Sciatic nerve (tissue), 2 donors: ENCODE measurements at regions not wholly inside any gene's neighbourhood (a gene's known extent, or its start where the extent isn't known, plus 50 kb on each side); places are given as distances from the start of the nearest gene placed in this dataset.
"Not testable (repeated sequence)": the region's sequence is repeated elsewhere in the genome, so short reads cannot be mapped to it uniquely, and the experiment has no call there.

ENCODE experiments used
- ATAC-seq: fragments of 200-7000 bp; cut with Tn5 transposase; one replicate; pipeline ENCODE4 v1.9.1; 2020; ENCODE audit warnings: mild to moderate bottlenecking, moderate library complexity
- DNase-seq: peaks from one replicate; pipeline ENCODE4 v3.0.0-alpha.2; 2020; ENCODE audit warnings: low spot score
- intact Hi-C: fragments of 100-400 bp; cut with DNase I; formaldehyde crosslinking; loops from one replicate; pipeline ENCODE4 v1.14.2; 2022
- donor health status: DM: no; HTN: no; CAD: no.
- donor health status: DM: no; HTN: no; CAD: no.

DNA sequence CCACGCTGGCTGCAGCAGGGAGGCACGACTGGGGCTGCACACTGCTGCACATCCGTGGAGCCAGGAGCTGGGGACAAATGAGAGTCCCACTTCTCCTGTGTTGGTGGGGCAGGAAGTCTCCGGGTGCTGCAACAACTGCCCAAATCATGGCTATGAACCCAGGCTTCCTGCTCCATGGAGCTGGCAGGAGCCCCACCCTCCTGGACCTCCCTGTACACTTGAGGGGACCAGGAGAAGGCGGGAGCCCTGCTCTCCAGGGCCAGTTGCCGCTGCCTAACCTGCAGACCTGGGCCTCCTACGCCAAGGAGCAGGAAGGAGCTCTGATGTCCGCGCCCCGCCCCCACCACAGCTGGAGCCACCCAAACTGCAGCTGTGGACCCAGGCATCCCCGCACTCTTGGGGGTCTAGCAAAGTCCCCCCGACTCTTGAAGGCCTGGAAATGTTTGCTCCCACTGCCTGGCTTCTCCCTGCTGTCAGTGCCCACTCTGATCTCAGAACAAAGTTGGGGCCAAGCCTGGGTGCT, 752.1 kb upstream of the PCDH20 start:
- ATAC-seq (peak; percentile 26), DNase-seq (no peak)
- intact Hi-C loops = no loop called here

DNA sequence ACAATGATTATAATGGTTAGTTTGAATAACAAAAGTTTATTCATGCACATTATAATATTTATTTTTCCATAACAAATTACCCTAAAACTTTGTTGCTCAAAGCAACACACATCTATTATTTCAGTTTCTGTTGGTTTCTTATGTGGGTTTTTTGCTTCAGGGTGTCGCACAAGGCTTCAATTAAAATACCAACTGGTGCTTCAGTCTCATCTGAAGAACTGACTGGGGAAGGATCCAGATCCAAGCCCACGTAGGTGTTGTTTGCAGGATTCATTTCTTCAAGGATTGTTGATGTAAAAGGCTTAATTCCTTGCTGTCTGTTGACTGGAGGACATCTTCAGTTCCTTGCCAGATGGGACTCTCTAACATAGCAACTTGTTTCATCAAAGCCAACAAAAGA, 747.2 kb upstream of the PCDH20 start:
- intact Hi-C loops = no loop called here
- DNase-seq (no peak), ATAC-seq (no peak)

DNA sequence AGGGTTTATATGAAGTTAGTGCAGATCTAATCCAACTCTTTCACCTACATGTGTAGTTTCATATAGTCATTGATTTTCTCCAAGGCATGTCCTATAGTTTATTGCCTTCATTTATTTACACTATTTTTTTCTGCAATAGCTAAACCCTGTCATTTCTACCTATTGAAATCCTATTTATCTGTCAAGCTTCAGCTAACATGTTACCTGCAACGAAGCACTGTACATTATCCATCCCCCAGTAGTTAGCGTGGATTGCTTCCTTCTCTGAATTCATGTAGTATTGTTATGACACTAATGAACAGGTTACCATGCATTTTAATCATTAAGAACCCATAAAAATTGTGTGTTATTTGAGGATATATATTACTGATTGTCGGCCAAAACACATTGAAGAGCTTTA, 742.9 kb upstream of the PCDH20 start:
- intact Hi-C loops = no loop called here
- no peak for DNase-seq
- no peak for ATAC-seq

DNA sequence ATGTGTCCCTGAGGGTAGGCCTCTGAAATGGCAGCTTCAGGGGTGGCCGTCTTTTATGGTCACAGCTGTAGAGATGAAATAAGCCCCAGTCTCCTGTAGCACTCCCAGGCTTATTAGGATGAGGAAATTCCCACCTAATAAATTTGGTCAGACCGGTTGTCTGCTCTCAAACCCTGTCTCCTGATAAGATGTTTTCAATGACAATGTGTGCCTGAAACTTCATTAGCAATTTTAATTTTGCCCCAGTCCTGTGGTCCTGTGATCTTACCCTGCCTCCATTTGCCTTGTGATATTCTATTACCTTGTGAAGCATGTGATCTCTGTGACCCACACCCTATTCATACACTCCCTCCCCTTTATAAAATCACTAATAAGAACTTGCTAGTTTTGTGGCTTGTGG, 736.1 kb upstream of the PCDH20 start:
- ATAC-seq, intact Hi-C loops, DNase-seq: not testable (repeated sequence)

DNA sequence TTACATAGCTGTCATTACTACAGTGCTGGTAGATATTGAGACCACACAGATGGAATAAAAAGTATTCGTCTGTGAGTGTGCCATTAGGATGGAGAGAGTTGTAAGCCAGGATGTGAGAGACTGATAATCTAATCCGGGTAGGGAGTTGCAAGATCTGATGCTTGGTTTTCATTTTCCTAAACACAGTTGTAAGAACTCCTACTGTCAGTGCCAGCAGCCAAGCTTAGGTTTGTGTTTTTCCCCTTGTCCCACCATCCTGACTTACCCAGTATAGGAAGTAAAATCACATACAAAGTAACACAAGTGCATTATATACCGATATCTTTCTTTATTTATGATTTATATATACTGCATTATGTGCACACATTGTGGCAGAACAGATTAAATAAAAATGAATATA, 726.4 kb upstream of the PCDH20 start:
- DNase-seq (no peak), ATAC-seq (no peak)
- intact Hi-C loops = no loop called here

DNA sequence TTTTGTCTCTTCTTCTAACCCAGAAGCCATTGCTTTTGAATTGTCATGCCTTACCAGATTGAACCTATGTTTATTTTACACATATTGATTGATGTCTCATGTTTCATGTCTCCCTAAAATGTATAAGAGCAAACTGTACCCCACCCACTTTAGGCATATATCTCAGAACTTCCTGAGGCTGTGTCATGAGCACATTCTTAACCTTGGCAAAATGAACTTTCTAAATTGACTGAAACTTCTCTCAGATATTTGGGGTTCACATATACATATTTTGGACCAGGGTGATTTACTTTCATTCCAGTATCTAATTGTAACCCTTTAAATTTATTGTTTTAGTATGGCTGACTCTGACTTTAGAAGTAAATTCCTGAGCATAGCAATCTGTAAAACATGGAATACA, 723.9 kb upstream of the PCDH20 start:
- DNase-seq (no peak), ATAC-seq (no peak)
- intact Hi-C loops = no loop called here

DNA sequence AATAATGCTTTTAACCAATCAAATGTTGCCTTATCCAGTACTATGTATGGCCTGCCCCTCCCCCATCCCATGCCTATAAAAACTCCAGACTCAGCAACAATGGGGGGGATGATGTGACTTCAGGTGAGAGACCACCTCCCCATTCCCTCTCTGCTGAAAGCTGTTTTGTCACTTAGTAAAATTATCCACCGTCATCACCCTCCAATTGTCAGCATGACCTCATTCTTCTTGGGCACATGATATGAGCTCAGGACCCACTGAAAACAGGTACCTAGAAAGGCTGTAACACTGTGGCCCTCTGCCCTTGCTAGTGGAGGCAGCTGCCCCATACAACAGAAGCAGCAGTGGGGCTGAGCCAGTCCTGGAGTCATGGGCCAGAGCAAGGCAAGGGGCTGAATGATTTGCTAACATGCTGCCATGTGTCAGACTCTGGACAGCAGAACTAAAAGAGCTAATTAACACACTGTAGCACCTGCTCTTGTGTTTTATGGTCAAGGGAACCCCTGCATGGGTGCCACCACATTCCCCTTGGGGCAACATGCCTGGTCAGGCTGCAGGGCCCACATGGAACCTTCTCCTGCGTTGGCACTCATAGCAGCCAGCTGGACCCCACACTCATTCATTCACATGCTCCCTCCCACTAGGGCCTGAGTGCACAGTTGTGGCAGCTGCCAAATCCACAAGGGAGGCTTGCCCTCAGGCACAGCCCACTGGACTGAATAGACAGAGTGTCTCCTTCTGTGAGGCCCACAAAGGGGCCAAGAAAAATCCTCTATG, 722.2 kb upstream of the PCDH20 start:
- DNase-seq (no peak), ATAC-seq (peak; percentile 39)
- intact Hi-C loops = no loop called here

DNA sequence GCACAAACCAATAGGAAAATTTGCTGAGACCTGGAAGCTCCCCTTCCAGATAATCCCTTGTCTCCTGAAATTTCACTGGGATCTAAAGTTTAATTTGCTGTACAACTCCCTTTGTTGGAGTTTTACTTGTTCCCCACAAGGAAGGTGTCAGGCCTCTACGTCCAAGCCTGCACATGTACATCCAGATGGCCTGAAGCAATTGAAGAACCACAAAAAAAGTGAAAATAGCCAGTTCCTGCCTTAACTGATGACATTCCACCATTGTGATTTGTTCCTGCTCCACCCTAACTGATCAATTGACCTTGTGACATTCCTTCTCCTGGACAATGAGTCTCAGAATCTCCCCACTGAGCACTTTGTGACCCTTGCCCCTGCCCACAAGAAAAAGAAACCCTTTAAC, 716.0 kb upstream of the PCDH20 start:
- no peak for DNase-seq
- intact Hi-C loops = no loop called here
- no peak for ATAC-seq

DNA sequence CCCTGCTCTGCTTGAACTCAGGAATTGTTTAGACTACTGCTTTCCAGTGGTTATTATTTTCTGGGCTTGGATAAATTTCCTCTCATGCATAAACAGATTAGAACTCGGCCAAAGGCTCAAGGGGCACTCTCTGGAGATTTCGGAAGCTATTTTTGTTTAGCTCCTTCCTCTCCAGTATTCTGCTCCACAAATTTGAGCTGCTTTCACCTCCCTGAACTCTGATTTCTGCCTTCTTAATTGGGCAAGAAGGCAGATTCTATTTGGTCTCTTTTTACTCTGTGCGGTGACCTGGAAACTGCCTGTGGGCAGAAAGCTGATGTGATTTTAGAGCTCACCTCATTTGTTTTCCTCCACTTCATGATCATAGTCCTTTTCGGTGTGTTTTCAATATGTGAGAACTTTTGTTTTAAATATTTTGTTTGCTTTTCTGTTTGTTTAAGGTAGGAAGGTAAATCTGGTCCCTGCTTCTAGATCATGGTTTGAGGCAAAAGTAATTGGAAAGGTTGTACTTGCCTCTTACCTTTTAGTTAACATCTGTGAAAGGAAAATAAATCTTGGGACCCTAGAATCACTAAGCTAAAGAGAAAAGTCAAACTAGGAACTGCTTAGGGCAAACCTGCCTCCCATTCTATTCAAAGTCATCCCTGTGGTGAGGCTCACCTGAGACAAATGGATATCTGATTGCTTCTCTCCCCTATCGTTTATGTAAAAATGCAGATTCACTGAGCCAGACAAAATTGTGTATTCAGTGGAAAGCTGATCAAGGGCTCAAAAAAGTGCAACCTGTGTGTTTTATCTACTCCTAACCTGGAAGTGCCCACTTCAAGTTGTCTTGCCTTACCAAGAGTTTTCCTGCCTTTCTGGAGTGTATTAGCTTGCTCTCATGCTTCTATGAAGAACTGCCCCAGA, 714.7 kb upstream of the PCDH20 start:
- ATAC-seq (peak; percentile 58), DNase-seq (no peak)
- intact Hi-C loops = no loop called here

DNA sequence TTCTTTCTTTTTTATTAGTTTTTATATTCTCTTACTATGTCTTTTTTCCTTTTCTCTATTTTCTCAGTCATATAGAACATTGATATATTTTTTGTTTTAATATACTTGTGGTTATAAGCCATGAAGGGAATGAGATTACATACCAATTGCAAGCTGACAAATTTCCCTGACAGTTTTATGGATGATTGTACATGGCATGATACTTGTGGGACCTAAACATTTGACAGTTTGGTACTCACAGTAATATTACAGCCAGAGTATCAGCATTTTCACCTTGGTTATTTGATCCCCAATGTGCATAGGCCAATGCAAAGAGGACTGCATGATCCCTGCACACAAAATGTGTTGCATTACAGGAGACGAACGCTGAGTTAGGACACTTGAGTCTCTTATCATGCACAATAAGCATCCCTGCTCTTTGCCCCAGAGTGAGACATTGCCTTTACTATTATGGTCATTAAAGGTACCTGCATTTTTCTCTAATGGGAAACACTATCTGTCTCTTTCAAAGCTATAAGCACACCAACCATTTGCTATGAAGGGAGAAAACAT, 713.4 kb upstream of the PCDH20 start:
- ATAC-seq = no peak
- DNase-seq = no peak
- intact Hi-C loops = no loop called here

DNA sequence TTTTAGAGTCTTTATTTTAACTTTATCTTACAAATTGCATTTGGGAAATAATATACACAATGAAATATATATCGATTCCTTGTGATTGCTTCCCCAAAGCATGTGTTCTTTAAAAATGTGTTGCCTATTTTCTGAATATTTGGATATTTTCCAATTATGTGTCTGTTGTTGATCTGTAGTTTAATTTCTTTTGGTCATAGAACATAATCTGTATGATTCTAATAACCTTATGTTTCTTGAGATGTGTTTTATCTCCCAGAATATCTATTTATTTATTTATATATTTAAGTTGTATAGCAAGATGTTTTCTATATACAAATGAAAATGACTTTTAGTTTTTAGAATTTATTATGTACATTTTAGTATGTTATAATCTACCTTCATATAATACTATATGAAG, 710.8 kb upstream of the PCDH20 start:
- intact Hi-C loops = no loop called here
- no peak for DNase-seq

DNA sequence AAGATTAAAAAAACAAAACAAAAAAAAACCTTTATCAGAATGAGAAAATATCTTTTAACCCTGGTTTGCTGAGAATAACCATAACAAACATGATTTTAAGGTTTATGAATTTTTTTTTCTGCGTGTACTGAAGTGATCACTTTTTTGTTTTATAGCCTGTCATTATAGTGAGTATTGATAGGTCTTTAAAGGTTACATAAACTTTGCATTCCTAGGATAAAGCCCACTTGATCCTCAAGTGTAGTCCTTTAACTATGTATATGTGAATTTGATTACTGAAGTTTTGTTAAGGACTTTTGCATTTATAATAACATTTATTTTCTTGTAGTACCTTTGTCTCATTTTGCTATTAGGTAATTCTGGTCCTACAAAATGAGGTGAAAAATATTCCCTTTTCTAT, 709.8 kb upstream of the PCDH20 start:
- ATAC-seq = no peak
- intact Hi-C loops = no loop called here
- no peak for DNase-seq

More for the DNA sequence above, 710.8 kb upstream of the PCDH20 start:
- no peak for ATAC-seq

DNA sequence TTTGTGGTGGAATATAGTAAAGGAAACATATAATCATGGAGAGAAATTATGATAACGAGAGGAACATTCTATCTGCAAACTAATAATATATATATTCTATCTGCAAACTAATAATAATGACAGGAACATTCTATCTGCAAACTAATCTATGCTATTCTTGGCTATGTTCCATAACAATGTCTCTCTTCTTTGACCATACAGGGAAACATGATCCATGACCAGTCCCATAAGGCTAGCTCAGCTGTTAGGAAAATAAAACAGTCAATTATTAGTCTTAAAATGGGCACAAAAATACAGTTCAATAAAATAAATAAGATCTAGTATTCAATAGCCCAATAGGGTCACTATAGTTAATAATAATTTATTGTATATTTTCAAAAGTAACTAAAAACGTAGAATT, 707.8 kb upstream of the PCDH20 start:
- intact Hi-C loops = no loop called here
- ATAC-seq = no peak

DNA sequence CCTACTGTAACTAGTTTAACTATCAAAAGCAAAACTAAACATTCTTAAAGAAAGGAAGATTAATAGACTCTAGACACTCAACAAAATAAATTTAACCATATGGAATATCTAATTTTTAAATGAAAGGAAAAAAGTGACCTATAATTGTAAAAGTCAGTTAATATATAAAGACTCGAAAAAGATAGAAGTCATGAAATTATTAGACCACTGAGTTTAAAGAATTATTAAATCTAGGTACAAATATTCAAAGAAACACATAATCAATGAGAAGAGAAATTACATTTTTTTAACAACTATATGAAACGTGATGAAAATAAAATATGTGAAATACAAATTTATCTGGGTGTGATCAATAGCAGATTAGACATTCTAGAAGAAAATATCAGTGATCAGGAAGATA, 706.8 kb upstream of the PCDH20 start:
- DNase-seq (no peak), ATAC-seq (no peak)
- intact Hi-C loops = no loop called here

More for the DNA sequence above, 707.8 kb upstream of the PCDH20 start:
- DNase-seq = no peak

DNA sequence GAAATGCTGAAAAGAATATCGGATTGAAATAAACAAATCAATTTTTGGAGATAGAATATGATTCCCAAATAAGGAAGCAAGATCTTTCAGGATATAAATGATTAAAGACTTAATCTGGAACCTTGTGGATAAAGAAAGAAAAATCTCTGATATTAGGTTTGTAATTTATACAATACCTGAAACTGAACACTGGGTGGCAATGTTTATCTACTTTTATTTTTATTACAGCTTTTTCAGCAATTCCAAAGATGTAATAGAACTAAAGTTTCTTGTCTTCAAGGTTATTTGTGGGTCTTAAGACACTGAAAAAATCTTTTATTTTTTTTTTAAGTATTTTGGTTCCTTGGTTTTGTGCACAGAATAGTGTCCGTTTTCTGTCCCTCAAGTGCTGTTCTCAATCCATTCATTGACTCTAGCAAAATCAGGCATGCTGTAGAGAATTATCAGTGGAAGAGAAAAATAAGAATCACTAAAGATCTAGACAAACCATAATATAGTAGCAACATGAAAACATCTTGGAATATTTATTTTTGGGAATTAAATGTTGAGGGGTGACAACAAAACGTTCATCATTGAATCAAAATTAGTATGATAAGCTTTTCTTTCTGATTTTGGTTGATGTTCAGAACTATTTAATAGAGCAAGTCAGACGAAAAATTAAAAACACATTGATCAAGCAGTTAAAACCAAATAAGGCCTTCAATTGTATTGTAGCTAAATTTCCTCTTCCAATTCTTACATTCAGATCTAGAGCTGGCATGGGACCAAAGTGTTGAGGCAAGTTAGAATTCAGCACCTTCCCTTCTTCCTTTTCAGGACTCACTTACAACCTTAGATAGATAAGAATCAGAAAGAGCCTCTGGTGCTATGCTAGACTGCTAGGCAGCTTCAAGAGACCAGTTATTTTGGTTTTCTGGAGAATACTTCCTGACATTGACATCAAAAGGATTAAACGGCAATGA, 704.4 kb upstream of the PCDH20 start:
- ATAC-seq = no peak
- intact Hi-C loops = no loop called here
- DNase-seq = no peak

DNA sequence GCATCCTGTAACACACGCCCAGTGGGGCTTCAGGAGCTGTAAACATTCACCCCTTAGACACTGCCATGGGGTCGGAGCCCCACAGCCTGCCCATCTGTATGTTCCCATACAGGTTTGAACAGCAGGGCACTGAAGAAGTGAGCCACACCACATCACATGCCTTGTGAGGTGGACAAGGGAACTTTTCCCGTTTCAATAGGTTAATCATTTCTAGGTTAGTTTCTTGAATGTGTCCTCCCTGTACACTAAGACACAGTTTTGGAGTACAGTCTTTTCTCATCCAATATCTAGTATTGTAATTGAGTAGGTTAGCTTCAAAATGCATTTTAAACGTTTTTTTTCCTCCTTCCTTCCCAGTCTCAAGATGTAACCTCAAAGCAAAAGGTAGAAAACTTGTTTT, 700.2 kb upstream of the PCDH20 start:
- DNase-seq = no peak
- ATAC-seq = no peak
- intact Hi-C loops = no loop called here

DNA sequence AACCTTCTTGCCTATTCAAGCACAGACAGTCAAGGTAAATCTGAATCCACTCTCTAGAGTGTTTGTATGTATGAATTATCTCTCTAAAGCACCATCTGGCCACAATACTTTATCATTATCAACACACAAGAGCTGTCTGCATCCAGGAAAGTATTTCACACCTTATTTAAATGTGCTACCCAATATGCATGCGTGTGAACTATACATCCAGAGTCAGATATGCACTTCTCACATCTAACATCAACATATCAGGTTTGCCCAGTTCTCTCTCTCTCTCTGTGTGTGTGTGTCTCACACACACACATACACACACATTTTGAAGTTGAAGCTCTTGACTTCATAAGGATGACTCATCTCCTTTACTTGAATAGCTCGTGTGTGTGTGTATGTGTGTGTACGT, 697.5 kb upstream of the PCDH20 start:
- intact Hi-C loops = no loop called here
- ATAC-seq (no peak), DNase-seq (no peak)

DNA sequence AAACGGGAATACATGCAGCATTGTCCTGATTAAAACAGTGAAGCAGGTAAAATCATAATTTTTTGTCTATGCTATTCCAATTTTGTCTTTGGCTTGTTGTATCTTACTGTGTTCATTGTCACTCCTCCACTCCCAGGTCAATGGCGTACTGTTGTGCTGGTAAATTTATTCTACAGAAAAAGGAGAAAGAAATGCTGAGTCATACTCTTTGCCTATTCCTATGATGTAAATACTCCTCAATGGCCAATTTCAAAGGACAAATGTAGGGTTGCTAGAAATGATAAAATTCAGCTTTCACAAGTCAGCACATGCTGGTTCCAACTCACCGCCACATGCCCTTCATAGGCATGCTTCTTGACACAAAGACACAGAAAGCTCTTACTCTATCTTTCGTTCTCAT, 694.4 kb upstream of the PCDH20 start:
- no peak for ATAC-seq
- intact Hi-C loops = no loop called here
- no peak for DNase-seq

DNA sequence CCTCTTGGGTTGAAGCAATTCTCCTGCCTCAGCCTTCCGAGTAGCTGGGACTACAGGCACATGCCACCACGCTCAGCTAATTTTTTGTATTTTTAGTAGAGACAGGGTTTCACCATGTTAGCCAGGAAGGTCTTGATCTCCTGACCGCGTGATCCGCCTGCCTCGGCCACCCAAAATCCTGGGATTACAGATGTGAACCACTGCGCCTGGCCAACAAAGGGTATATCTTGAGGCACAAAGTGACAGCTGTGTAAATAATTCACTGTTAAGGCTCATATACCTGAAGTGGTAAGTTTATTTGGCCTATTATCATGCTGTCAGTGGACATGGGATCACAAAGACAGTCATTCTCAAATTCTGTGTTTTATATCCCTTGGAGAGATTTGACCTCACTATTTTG, 688.5 kb upstream of the PCDH20 start:
- intact Hi-C loops, ATAC-seq: not testable (repeated sequence)

More for the DNA sequence above, 688.5 kb upstream of the PCDH20 start:
- DNase-seq = not testable (repeated sequence)
